ENCODE measurements at regions not wholly inside any gene's neighbourhood (a gene's known extent, or its start where the extent isn't known, plus 50 kb on each side); places are given as distances from the start of the nearest gene placed in this dataset.

- H3K4me3 ChIP-seq: no peak overlapping the region
- H3K36me3 ChIP-seq: no peaks in the 10 kb centered on the region
- no peaks in the 10 kb centered on the region for H3K9me3 ChIP-seq
- no peaks in the 10 kb centered on the region for H3K4me1 ChIP-seq
- in situ Hi-C loops (cut with MboI; ENCODE audit: low sequenced_read_pairs in 4 of 4): no loop called here
- H3K27ac ChIP-seq: no peak overlapping the region
- ATAC-seq: no peak
- intact Hi-C loops (cut with DNase I; ENCODE audit: low total_unique reads): no loop called here
- peaks cover 0 to 6% (median 0%) of the 10 kb centered on the region in 3 donors for H3K27me3 ChIP-seq
- no peak for DNase-seq
- TF ChIP-seq CTCF (IDR thresholded peaks at IDR 0.05 in 4 of 5, conservative IDR thresholded peaks at IDR 0.05 in 1 of 5): no peak
- no peak for TF ChIP-seq POLR2A (IDR thresholded peaks at IDR 0.05)
These were observed 144.1 kb upstream of the RBPJ start for GRCh38 chr4:26176598-26177149.

GRCh38 chr4:26178854-26179253 is 142.0 kb upstream of the RBPJ start:
- Histone ChIP-seq H3K4me3 (no peak overlapping the region), H3K27ac (no peak overlapping the region), H3K4me1 (no peaks in the 10 kb centered on the region), H3K9me3 (no peaks in the 10 kb centered on the region), H3K36me3 (no peaks in the 10 kb centered on the region), H3K27me3 (no peaks in the 10 kb centered on the region)
- intact Hi-C loops (cut with DNase I; ENCODE audit: low total_unique reads) (no loop called here), in situ Hi-C loops (cut with MboI; ENCODE audit: low sequenced_read_pairs in 4 of 4) (no loop called here)
- DNase-seq: peak; percentile 26 to 59
- peak; percentile 45 to 75 for ATAC-seq
- TF ChIP-seq CTCF (IDR thresholded peaks at IDR 0.05 in 4 of 5, conservative IDR thresholded peaks at IDR 0.05 in 1 of 5) (no peak), POLR2A (IDR thresholded peaks at IDR 0.05) (no peak)

GRCh38 chr4:26179316-26179760 is 141.5 kb upstream of the RBPJ start:
- Histone ChIP-seq H3K36me3 (no peaks in the 10 kb centered on the region), H3K9me3 (no peaks in the 10 kb centered on the region), H3K27me3 (no peaks in the 10 kb centered on the region), H3K4me1 (no peaks in the 10 kb centered on the region), H3K4me3 (no peak overlapping the region), H3K27ac (no peak overlapping the region)
- no peak for ATAC-seq
- TF ChIP-seq POLR2A (IDR thresholded peaks at IDR 0.05) (no peak), CTCF (IDR thresholded peaks at IDR 0.05 in 4 of 5, conservative IDR thresholded peaks at IDR 0.05 in 1 of 5) (no peak)
- in situ Hi-C loops (cut with MboI; ENCODE audit: low sequenced_read_pairs in 4 of 4): no loop called here
- no peak for DNase-seq
- intact Hi-C loops (cut with DNase I; ENCODE audit: low total_unique reads): no loop called here

- no peaks in the 10 kb centered on the region for H3K36me3 ChIP-seq
- ATAC-seq (no peak), DNase-seq (no peak)
- in situ Hi-C loops (cut with MboI; ENCODE audit: low sequenced_read_pairs in 4 of 4): no loop called here
- intact Hi-C loops (cut with DNase I; ENCODE audit: low total_unique reads): no loop called here
- TF ChIP-seq POLR2A (IDR thresholded peaks at IDR 0.05) (no peak), CTCF (IDR thresholded peaks at IDR 0.05 in 4 of 5, conservative IDR thresholded peaks at IDR 0.05 in 1 of 5) (no peak)
- no peaks in the 10 kb centered on the region for H3K27me3 ChIP-seq
- H3K4me3 ChIP-seq: no peak overlapping the region
- no peaks in the 10 kb centered on the region for H3K4me1 ChIP-seq
- no peaks in the 10 kb centered on the region for H3K9me3 ChIP-seq
- no peak overlapping the region for H3K27ac ChIP-seq
These were observed 139.2 kb upstream of the RBPJ start for GRCh38 chr4:26181616-26182015.

- H3K27ac ChIP-seq: no peak overlapping the region
- TF ChIP-seq CTCF (IDR thresholded peaks at IDR 0.05 in 4 of 5, conservative IDR thresholded peaks at IDR 0.05 in 1 of 5): no peak
- TF ChIP-seq POLR2A (IDR thresholded peaks at IDR 0.05): no peak
- no peaks in the 10 kb centered on the region for H3K27me3 ChIP-seq
- intact Hi-C loops (cut with DNase I; ENCODE audit: low total_unique reads) (no loop called here), in situ Hi-C loops (cut with MboI; ENCODE audit: low sequenced_read_pairs in 4 of 4) (no loop called here)
- H3K36me3 ChIP-seq: no peaks in the 10 kb centered on the region
- DNase-seq (no peak), ATAC-seq (no peak)
- no peaks in the 10 kb centered on the region for H3K9me3 ChIP-seq
- H3K4me1 ChIP-seq: no peaks in the 10 kb centered on the region
- no peak overlapping the region for H3K4me3 ChIP-seq
These were observed 137.8 kb upstream of the RBPJ start for GRCh38 chr4:26183017-26183416.
